ENCODE measurements at regions not wholly inside any gene's neighbourhood (a gene's known extent, or its start where the extent isn't known, plus 50 kb on each side); places are given as distances from the start of the nearest gene placed in this dataset.
A peak's percentile ranks its signal among the peaks of the same experiment; 100 is the strongest.

DNA sequence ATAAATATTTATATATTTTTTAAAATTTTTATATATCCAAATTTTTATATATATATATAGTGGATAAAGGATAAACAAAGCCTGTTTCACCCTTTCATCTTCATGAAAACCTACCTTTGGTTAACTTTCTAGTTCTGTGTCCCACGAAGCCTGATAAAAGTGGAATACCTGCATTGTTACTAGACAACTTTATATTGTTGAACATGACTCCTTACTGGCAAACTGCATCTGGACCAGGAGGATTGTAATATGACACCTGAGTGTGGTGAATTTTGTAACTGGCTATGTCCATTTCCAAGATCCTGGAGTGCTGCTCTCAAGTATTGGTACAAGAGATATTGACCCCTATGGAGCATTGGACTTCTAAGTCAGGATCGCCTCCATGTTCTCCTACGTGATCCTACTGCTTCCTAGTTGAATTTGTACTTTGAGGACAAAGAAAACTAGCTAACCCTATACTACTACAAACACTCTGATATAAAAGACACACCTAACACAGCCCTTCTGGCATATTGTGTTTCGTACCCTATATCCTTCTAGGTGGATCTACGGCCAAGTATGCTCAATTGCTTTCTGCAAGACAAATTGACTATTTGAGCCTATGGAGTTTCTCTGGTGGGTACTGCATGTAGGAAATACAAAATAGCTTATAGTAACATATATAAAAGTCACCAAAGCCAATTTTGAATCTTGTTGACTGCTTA, 61.3 kb upstream of the PRRG1 start:
- H3K27ac Mint-ChIP-seq = no peak overlapping the region
- H3K36me3 Mint-ChIP-seq (ENCODE audit: low read depth) = no peaks in the 10 kb centered on the region

DNA sequence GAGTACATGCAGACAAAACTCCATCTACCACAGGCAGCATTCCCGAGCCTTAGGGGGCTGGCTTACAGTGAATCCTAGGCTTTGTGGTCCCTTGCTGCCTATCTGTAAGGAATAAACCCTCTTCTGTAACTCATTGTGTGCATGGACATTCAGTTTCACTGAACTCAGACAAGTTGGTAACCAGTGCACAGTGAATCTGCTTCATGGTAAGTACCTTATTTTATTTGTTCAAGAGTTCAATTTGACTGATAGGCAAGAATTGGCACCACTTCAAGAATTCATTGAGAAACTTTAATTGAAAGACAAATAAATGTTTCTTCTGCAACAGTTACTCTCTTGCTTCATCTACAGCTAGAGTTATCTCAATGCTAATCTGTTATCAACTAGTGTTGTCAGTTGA, 57.2 kb upstream of the PRRG1 start:
- Mint-ChIP-seq H3K36me3 (ENCODE audit: low read depth) (no peaks in the 10 kb centered on the region), H3K27me3 (ENCODE audit: low read depth) (no peaks in the 10 kb centered on the region), H3K4me3 (no peak overlapping the region), H3K4me1 (ENCODE audit: low read depth) (no peaks in the 10 kb centered on the region), H3K27ac (no peak overlapping the region), H3K9me3 (ENCODE audit: insufficient read depth) (no peaks in the 10 kb centered on the region)
- CTCF ChIA-PET = no interaction called here
- POLR2A ChIA-PET = no interaction called here
- no peak for ATAC-seq
- no peak for DNase-seq

More for the DNA sequence above, 61.3 kb upstream of the PRRG1 start:
- ChIA-PET POLR2A (no interaction called here), CTCF (no interaction called here)
- ATAC-seq (peak; percentile 47), DNase-seq (no peak)
- no peak overlapping the region for H3K4me3 Mint-ChIP-seq
- H3K27me3 Mint-ChIP-seq (ENCODE audit: low read depth) = no peaks in the 10 kb centered on the region
- no peaks in the 10 kb centered on the region for H3K9me3 Mint-ChIP-seq (ENCODE audit: insufficient read depth)
- no peaks in the 10 kb centered on the region for H3K4me1 Mint-ChIP-seq (ENCODE audit: low read depth)

Data from activated CD8-positive, alpha-beta T cell treated with anti-CD3 and anti-CD28 coated beads, Interleukin-2, amount 10 ng/mL, durations not matched to agents 7 days and 5 days (primary cell).